Transverse colon (tissue), 3 donors: ENCODE measurements at regions not wholly inside any gene's neighbourhood (a gene's known extent, or its start where the extent isn't known, plus 50 kb on each side); places are given as distances from the start of the nearest gene placed in this dataset.

ENCODE experiments used
- CTCF ChIP-seq, 5 experiments: fragments of 200-600 bp in 3 of 5; fragments of 450-650 bp in 2 of 5; sonication (generic) in 3 of 5; IDR thresholded peaks; 1 replicate in 2 of 5; 2 replicates in 3 of 5; pipeline ENCODE4 v1.5.1; 2016 to 2017; ENCODE audit warnings: antibody characterized with exemption in 5 of 5, inconsistent platforms in 3 of 5, mild to moderate bottlenecking in 2 of 5, moderate library complexity in 1 of 5
- EP300 ChIP-seq: sonication (generic); formaldehyde crosslinking; IDR thresholded peaks from one replicate; pipeline ENCODE4 v1.6.1; 2017; ENCODE audit warnings: antibody characterized with exemption, low read depth
- POLR2A ChIP-seq: fragments of 450-650 bp; IDR thresholded peaks from one replicate; pipeline ENCODE4 v1.6.1; 2016; ENCODE audit warnings: antibody characterized with exemption, mild to moderate bottlenecking, moderate library complexity

DNA sequence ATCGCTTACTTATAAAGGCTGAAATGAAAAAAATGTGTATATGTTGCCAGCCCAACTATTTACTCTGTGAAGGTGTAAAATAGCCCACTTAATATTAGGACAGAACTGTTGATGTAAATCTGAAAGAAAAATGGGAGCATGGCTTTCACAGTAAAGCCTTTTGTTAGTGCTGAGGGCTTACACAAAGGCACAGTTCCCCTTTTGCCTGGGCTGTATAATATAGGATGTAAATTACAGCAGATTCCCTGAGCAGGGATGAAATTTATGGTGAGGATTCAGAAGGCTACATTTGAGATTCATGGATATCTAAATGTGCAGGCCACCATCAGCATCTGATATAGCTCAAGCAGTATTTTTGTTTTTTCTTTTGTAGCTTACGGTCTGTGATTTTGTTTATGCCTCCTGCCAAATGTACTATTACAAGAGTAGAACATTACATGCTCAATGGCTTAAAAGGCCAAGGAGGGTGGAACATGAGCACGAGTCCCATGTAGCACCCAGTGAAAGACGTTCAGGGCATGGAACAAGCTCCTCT lies 109.1 kb upstream of the ATP10A start:
- TF ChIP-seq CTCF (IDR thresholded peaks at IDR 0.05) (no peak), EP300 (no peak), POLR2A (no peak)
